Activated CD4-positive, alpha-beta T cell treated with anti-CD3 and anti-CD28 coated beads, Interleukin-2, amount 10 ng/mL, durations not matched to agents 24 days and 14 days (primary cell): ENCODE measurements at regions not wholly inside any gene's neighbourhood (a gene's known extent, or its start where the extent isn't known, plus 50 kb on each side); places are given as distances from the start of the nearest gene placed in this dataset.

Experiments
- DNase-seq: peaks from one replicate; pipeline ENCODE4 v3.0.0; 2022
- H3K27ac Mint-ChIP-seq: one replicate; pipeline ENCODE4 v1.8.0; 2022; ENCODE audit warnings: mild to moderate bottlenecking, mixed read lengths
- H3K27me3 Mint-ChIP-seq: one replicate; pipeline ENCODE4 v1.8.0; 2022; ENCODE audit warnings: mixed read lengths
- H3K36me3 Mint-ChIP-seq: one replicate; pipeline ENCODE4 v1.8.0; 2022; ENCODE audit warnings: low read depth, mild to moderate bottlenecking, mixed read lengths
- H3K4me1 Mint-ChIP-seq: one replicate; pipeline ENCODE4 v1.8.0; 2021; ENCODE audit warnings: mixed read lengths
- H3K4me3 Mint-ChIP-seq: one replicate; pipeline ENCODE4 v1.8.0; 2022; ENCODE audit warnings: mild to moderate bottlenecking, moderate library complexity, mixed read lengths
- H3K9me3 Mint-ChIP-seq: one replicate; pipeline ENCODE4 v1.8.0; 2021; ENCODE audit warnings: mixed read lengths
- intact Hi-C: fragments of 100-400 bp; cut with micrococcal nuclease; formaldehyde crosslinking; loops from one replicate; pipeline ENCODE4 v1.15.1; 2023

DNA sequence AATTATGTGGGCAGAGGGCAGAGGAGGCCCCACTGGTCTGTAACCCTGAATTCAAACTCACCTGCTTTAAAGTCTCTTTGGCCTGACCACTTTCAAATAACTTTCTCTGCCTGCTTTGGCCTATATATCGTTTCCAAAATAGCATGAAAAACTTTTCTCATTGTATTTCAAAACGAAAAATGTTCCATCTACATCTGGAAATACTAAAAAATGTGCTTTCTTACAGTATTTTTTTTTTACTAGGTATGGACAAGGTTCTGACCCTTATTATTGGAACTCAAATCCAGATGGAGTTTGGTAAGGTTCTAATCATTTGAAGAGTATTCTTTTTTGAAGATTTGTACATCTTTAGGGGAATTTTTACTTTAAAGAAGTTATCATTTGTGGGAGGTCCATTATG, 241.9 kb downstream of the PAX1 start:
- no peaks in the 10 kb centered on the region for H3K4me1 Mint-ChIP-seq
- H3K27me3 Mint-ChIP-seq: no peaks in the 10 kb centered on the region
- DNase-seq: no peak
- no peak overlapping the region for H3K4me3 Mint-ChIP-seq
- intact Hi-C loops: no loop called here
- H3K27ac Mint-ChIP-seq: no peak overlapping the region
- no peaks in the 10 kb centered on the region for H3K36me3 Mint-ChIP-seq
- H3K9me3 Mint-ChIP-seq: peaks cover 4% of the 10 kb centered on the region

- peaks cover 4% of the 10 kb centered on the region for H3K9me3 Mint-ChIP-seq
- H3K4me3 Mint-ChIP-seq: no peak overlapping the region
- DNase-seq: no peak
- no peak overlapping the region for H3K27ac Mint-ChIP-seq
- no peaks in the 10 kb centered on the region for H3K27me3 Mint-ChIP-seq
- H3K36me3 Mint-ChIP-seq: no peaks in the 10 kb centered on the region
- no peaks in the 10 kb centered on the region for H3K4me1 Mint-ChIP-seq
- intact Hi-C loops: no loop called here
Measured at GRCh38 chr20:21944227-21944626, 238.8 kb downstream of the PAX1 start.

- Mint-ChIP-seq H3K27ac (no peak overlapping the region), H3K27me3 (no peaks in the 10 kb centered on the region), H3K4me3 (no peak overlapping the region), H3K4me1 (no peaks in the 10 kb centered on the region), H3K9me3 (peaks cover 4% of the 10 kb centered on the region), H3K36me3 (no peaks in the 10 kb centered on the region)
- intact Hi-C loops: no loop called here
- DNase-seq: no peak
Measured at GRCh38 chr20:21941941-21942805, 236.7 kb downstream of the PAX1 start.

GRCh38 chr20:21936720-21937380, 231.4 kb downstream of the PAX1 start:
- Mint-ChIP-seq H3K27ac (no peak overlapping the region), H3K27me3 (no peaks in the 10 kb centered on the region), H3K4me1 (no peaks in the 10 kb centered on the region), H3K4me3 (no peak overlapping the region), H3K36me3 (no peaks in the 10 kb centered on the region), H3K9me3 (no peaks in the 10 kb centered on the region)
- intact Hi-C loops: no loop called here
- no peak for DNase-seq

DNA sequence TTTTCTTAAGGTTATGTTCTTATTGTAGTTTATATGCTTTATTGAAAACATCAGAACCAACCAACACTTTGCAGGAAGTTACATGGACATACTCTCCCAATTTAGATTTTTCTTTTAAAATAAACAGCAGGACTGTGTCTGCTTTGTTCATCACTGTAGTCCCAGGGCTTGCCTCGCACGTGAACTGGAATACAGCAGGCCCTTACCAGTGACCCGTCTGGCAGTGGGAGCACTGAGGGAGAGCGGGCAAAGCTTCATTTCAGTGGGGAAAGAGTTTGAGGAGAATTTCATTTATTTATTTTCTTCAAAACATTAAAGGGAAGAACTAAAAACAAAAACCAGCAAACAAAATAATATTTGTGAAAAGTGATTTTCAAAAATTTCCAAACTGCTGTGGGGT, 230.8 kb downstream of the PAX1 start:
- no peaks in the 10 kb centered on the region for H3K36me3 Mint-ChIP-seq
- no peaks in the 10 kb centered on the region for H3K4me1 Mint-ChIP-seq
- no peak for DNase-seq
- no peak overlapping the region for H3K27ac Mint-ChIP-seq
- intact Hi-C loops: no loop called here
- no peaks in the 10 kb centered on the region for H3K9me3 Mint-ChIP-seq
- no peak overlapping the region for H3K4me3 Mint-ChIP-seq
- no peaks in the 10 kb centered on the region for H3K27me3 Mint-ChIP-seq

- intact Hi-C loops: no loop called here
- H3K27me3 Mint-ChIP-seq: no peaks in the 10 kb centered on the region
- no peak for DNase-seq
- H3K4me3 Mint-ChIP-seq: no peak overlapping the region
- no peaks in the 10 kb centered on the region for H3K9me3 Mint-ChIP-seq
- H3K27ac Mint-ChIP-seq: no peak overlapping the region
- H3K36me3 Mint-ChIP-seq: no peaks in the 10 kb centered on the region
- H3K4me1 Mint-ChIP-seq: no peaks in the 10 kb centered on the region
Measured at GRCh38 chr20:21933526-21933925, 228.1 kb downstream of the PAX1 start.

GRCh38 chr20:21921251-21921650, 215.8 kb downstream of the PAX1 start:
- intact Hi-C loops: no loop called here
- Mint-ChIP-seq H3K9me3 (peaks cover 26% of the 10 kb centered on the region), H3K4me1 (no peaks in the 10 kb centered on the region), H3K36me3 (no peaks in the 10 kb centered on the region), H3K4me3 (no peak overlapping the region), H3K27ac (no peak overlapping the region), H3K27me3 (no peaks in the 10 kb centered on the region)
- DNase-seq: no peak

- Mint-ChIP-seq H3K27ac (no peak overlapping the region), H3K27me3 (no peaks in the 10 kb centered on the region), H3K9me3 (peaks cover 19% of the 10 kb centered on the region), H3K36me3 (no peaks in the 10 kb centered on the region), H3K4me1 (no peaks in the 10 kb centered on the region), H3K4me3 (no peak overlapping the region)
- DNase-seq: no peak
- intact Hi-C loops: no loop called here
Measured at GRCh38 chr20:21920211-21920610, 214.7 kb downstream of the PAX1 start.

GRCh38 chr20:21918398-21918797, 212.9 kb downstream of the PAX1 start:
- Mint-ChIP-seq H3K4me1 (no peaks in the 10 kb centered on the region), H3K27ac (no peak overlapping the region), H3K27me3 (no peaks in the 10 kb centered on the region), H3K36me3 (no peaks in the 10 kb centered on the region), H3K9me3 (peaks cover 15% of the 10 kb centered on the region), H3K4me3 (no peak overlapping the region)
- intact Hi-C loops: no loop called here
- DNase-seq: no peak

DNA sequence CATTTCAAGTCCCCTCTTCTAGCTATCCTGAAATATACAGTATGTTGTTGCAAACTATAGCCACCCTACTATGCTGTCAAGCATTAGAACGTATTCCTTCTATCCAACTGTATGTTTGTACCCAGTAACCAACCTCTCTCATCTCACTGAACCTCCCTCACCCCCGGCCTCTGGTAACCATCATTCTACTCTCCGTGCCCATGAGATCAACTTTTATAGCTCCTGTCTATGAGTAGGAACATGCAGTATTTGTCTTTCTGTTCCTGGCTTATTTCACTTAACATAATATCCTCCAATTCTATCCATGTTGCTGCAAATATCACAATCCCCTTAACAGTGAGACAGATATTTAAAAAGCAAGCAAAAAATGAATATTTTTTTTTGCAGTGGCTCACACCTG, 196.9 kb downstream of the PAX1 start:
- DNase-seq: no peak
- Mint-ChIP-seq H3K4me3 (no peak overlapping the region), H3K27me3 (no peaks in the 10 kb centered on the region), H3K36me3 (no peaks in the 10 kb centered on the region), H3K27ac (no peak overlapping the region), H3K4me1 (no peaks in the 10 kb centered on the region), H3K9me3 (peaks cover 10% of the 10 kb centered on the region)
- intact Hi-C loops: no loop called here

DNA sequence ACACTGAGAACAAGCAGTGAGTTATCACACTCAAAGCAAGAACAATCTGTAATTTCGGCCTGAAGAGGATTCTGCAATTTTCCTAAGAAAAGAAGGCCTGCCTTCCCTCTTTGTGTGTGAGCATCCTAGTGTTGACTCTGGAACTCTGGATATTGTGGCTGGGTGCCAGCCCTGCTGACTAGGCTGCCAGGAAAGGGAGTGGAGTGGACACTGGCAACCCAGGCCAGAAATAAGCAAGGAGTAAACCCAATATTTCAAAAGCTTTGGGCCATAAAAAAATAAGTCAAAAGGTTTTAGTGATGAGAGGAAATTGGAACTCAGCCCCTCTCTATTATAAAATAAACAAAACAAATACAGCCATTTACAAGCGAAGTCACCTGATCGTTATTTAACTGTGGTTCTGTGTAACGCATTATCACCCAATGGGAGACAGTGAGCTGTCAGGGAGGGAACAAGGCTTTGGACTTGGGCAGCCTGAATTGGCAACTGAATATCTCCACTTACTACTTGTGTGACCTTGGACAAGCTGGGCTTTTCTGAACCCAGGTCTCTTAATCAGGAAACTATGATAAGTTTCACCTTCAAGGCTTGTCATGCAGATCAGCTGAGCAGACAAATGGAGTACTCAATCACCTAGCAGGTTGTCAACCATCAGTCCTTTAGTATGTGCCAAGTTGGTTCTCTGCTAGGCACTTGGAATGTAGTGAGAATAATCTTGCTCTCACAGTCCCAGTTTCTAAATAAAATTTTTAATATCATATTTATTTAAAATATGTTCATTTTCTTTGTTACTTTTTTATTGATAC, 196.2 kb downstream of the PAX1 start:
- Mint-ChIP-seq H3K9me3 (peaks cover 10% of the 10 kb centered on the region), H3K27ac (no peak overlapping the region), H3K4me3 (no peak overlapping the region), H3K4me1 (no peaks in the 10 kb centered on the region), H3K27me3 (no peaks in the 10 kb centered on the region), H3K36me3 (no peaks in the 10 kb centered on the region)
- intact Hi-C loops: no loop called here
- no peak for DNase-seq

DNA sequence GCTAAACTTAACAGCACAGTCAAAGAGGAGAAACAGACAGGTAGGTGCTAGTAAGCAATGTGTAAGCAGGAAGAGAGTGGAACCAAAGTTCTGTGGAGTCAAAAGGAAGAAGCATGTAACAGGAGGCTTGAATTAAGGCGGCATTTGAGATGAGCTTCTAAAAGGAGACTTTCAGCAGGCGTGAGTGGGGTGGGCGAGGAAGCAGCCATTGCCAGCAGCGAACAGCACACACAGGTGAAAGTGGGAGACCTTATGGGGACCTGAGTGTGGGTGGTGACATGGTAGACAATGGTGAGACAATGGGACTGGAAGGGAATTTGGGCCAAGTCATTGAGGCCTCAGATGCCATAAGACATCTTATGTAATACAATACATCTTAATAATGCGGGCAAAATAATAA, 195.0 kb downstream of the PAX1 start:
- intact Hi-C loops: no loop called here
- no peak for DNase-seq
- H3K27ac Mint-ChIP-seq: no peak overlapping the region
- no peak overlapping the region for H3K4me3 Mint-ChIP-seq
- no peaks in the 10 kb centered on the region for H3K4me1 Mint-ChIP-seq
- no peaks in the 10 kb centered on the region for H3K27me3 Mint-ChIP-seq
- peaks cover 6% of the 10 kb centered on the region for H3K9me3 Mint-ChIP-seq
- H3K36me3 Mint-ChIP-seq: no peaks in the 10 kb centered on the region

DNA sequence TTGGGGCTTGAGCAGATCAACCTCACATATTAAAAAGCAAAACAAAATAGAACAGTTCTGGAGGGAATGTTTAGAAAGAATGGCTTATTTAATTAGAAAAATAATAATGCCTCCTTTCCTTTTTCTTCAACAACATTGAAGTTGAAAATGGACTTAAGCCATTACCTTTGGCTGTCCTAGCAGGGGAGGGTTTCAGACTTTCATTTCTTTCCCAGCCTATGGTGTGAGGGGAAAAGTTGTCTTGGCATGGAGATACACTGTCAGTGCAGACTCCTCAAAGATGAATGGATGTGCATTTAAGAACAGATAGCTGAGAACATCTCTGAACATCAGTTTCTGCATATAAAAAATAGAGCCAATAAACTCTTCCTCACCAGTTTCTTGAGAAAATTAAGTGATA, 169.5 kb downstream of the PAX1 start:
- H3K4me3 Mint-ChIP-seq: no peak overlapping the region
- H3K4me1 Mint-ChIP-seq: no peaks in the 10 kb centered on the region
- no peaks in the 10 kb centered on the region for H3K36me3 Mint-ChIP-seq
- no peak overlapping the region for H3K27ac Mint-ChIP-seq
- no peaks in the 10 kb centered on the region for H3K27me3 Mint-ChIP-seq
- peaks cover 3% of the 10 kb centered on the region for H3K9me3 Mint-ChIP-seq
- no peak for DNase-seq
- intact Hi-C loops: no loop called here

DNA sequence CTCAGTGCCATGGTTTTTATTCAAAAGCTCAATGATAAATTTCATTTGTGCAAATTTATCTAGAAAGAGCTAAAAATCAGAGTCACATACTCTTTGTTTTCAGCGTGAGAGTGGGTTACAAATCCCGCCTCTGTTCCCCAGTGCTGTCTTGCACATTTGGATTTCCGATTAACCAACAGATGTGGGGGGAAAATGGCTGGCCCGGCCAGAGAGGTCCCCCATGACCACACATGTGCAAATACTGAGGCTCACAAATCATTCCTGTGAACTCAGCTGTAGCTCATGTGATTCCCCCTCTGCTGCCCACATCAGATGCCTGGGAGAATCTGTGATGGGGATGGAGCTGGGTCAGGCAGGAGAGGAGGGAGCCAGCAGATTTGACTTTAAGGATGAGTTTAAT, 168.7 kb downstream of the PAX1 start:
- Mint-ChIP-seq H3K36me3 (no peaks in the 10 kb centered on the region), H3K4me3 (no peak overlapping the region), H3K4me1 (no peaks in the 10 kb centered on the region), H3K27ac (no peak overlapping the region), H3K9me3 (peaks cover 3% of the 10 kb centered on the region), H3K27me3 (no peaks in the 10 kb centered on the region)
- intact Hi-C loops: no loop called here
- DNase-seq: no peak
